ENCODE measurements at regions not wholly inside any gene's neighbourhood (a gene's known extent, or its start where the extent isn't known, plus 50 kb on each side); places are given as distances from the start of the nearest gene placed in this dataset.

DNA sequence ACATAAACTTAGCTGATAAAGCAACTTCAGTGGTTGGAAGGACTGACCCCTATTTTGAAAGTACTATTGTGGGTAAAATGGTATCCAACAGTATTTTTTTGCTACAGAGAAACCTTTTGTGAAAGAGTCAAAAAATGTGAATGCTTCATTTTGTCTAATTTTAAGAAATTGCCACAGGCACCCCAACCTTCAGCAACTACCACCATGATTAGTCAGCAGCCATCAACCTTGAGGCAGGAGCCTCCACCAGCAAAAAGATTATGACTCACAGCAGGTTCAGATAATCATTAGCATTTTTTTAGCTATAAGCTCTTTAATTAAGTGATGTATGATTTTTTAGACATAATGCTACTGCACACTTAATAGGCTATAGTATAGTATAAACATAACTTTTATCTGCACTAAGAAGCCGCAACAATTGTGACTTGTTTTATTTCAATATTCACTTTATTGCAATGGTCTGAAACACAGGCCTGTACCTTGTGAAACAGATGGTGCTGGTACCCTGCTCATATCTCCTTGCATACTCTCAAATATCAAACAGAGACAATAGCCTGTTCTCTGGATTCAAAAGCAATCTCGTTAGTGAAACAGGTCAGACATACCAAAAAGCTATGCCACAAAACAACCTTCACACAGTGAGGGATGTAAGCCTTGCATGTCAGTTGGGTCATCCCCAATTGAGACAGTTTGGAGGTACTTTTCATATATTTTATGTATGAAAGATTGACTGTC, 261.2 kb upstream of the FAM174A start:
- Histone ChIP-seq H3K4me1 (no peaks in the 10 kb centered on the region), H3K4me3 (no peak overlapping the region), H3K36me3 (no peaks in the 10 kb centered on the region), H3K27me3 (no peaks in the 10 kb centered on the region), H3K27ac (no peak overlapping the region), H3K9me3 (no peaks in the 10 kb centered on the region)
- TF ChIP-seq POLR2A (IDR thresholded peaks at IDR 0.05): no peak
- TF ChIP-seq, protein P1, sequence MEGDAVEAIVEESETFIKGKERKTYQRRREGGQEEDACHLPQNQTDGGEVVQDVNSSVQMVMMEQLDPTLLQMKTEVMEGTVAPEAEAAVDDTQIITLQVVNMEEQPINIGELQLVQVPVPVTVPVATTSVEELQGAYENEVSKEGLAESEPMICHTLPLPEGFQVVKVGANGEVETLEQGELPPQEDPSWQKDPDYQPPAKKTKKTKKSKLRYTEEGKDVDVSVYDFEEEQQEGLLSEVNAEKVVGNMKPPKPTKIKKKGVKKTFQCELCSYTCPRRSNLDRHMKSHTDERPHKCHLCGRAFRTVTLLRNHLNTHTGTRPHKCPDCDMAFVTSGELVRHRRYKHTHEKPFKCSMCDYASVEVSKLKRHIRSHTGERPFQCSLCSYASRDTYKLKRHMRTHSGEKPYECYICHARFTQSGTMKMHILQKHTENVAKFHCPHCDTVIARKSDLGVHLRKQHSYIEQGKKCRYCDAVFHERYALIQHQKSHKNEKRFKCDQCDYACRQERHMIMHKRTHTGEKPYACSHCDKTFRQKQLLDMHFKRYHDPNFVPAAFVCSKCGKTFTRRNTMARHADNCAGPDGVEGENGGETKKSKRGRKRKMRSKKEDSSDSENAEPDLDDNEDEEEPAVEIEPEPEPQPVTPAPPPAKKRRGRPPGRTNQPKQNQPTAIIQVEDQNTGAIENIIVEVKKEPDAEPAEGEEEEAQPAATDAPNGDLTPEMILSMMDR (IDR thresholded peaks at IDR 0.05): no peak
- DNase-seq: no peak
- intact Hi-C loops (cut with DNase I; ENCODE audit: low total_unique reads): no loop called here

DNA sequence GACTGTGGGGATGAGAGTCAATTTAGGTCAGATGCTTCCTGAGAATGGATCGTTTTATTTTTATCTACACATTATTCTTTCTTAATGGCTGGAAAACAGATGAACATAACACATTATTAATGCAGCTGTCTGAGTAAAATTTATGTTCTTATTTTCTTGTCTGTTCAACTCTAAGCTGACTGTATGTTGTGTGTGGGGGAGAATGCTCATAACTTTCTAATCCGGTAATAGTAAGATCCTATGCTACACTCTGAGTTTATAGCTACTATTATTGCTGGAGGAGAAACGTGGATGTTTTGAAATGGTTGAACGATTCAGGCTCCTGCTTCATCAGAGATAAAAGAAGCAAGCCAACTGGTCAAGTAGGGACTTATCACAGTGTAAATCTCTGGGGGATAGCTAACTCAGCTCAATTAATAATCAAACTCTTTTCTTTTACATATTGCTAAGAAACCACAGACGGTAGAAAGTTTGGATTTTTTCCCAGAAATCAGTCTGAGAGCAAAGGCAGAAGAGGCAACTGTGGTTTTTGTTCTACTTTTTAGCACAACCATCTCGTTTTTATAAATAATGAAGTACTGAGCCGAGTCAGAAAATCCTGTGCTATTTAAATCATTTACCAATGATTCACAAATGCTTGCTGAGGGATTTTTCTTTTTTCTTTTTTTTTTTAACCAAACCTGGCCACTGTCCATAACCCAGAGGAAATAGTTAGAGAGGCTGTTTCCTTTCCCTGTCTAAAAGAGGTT, 265.0 kb upstream of the FAM174A start:
- Histone ChIP-seq H3K27ac (no peak overlapping the region), H3K9me3 (no peaks in the 10 kb centered on the region), H3K27me3 (no peaks in the 10 kb centered on the region), H3K36me3 (no peaks in the 10 kb centered on the region), H3K4me1 (no peaks in the 10 kb centered on the region), H3K4me3 (no peak overlapping the region)
- TF ChIP-seq, protein P1 (IDR thresholded peaks at IDR 0.05): no peak
- no peak for TF ChIP-seq POLR2A (IDR thresholded peaks at IDR 0.05)
- DNase-seq: no peak
- intact Hi-C loops (cut with DNase I; ENCODE audit: low total_unique reads): no loop called here

- intact Hi-C loops (cut with DNase I; ENCODE audit: low total_unique reads): no loop called here
- Histone ChIP-seq H3K9me3 (no peaks in the 10 kb centered on the region), H3K27ac (no peak overlapping the region), H3K4me1 (no peaks in the 10 kb centered on the region), H3K4me3 (no peak overlapping the region), H3K36me3 (no peaks in the 10 kb centered on the region), H3K27me3 (no peaks in the 10 kb centered on the region)
- no peak for DNase-seq
- TF ChIP-seq, protein P1 (IDR thresholded peaks at IDR 0.05): no peak
- TF ChIP-seq POLR2A (IDR thresholded peaks at IDR 0.05): no peak
Measured at GRCh38 chr5:100260968-100261367, 274.2 kb upstream of the FAM174A start.

DNA sequence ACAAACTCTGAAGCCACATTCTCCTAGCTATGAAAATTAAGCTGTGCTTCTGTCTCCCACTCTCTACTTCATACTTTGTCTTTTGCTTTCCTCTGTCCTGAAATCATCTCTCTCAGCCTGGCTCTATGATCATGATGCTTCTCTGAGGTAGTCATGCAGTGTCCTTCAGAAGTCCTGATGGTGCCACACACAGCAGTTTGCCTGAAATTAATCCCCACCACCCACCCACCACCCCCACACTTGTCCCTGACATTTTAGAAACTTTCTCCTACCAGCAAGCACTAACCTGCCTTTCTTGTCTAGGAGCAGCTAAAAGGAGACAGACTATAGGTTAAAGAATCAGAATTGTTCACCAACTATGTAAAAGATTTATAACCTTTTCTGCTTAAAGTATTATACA, 282.2 kb upstream of the FAM174A start:
- no peaks in the 10 kb centered on the region for H3K27me3 ChIP-seq
- intact Hi-C loops (cut with DNase I; ENCODE audit: low total_unique reads): no loop called here

More for the DNA sequence above, 282.2 kb upstream of the FAM174A start:
- Histone ChIP-seq H3K4me3 (no peak overlapping the region), H3K9me3 (no peaks in the 10 kb centered on the region), H3K36me3 (peaks cover 0 to 3% of the 10 kb centered on the region in 2 donors), H3K4me1 (no peaks in the 10 kb centered on the region), H3K27ac (no peak overlapping the region)
- TF ChIP-seq, protein P1 (IDR thresholded peaks at IDR 0.05): no peak
- TF ChIP-seq POLR2A (IDR thresholded peaks at IDR 0.05): no peak
- DNase-seq: no peak
